ENCODE measurements at regions not wholly inside any gene's neighbourhood (a gene's known extent, or its start where the extent isn't known, plus 50 kb on each side); places are given as distances from the start of the nearest gene placed in this dataset.

DNA sequence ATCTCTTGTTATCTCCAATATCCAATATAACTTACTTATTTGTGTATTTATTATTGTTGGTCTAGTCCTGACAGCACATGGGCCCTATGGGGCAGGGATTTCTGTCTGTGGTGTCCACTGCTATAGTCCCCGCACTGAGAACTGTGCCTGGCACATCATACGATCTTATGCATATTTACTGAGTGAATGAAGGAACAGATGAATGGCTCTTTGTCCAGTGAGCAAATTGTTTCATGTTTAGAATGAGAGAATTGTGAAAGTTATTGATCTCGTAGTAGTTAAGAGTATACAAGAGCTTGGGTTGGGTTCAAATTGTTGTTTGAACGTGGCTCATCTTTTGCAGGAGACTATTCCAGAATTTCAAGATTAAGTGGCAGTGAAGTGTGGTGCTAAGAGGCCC lies 96.1 kb upstream of the SLC34A2 start:
- Histone ChIP-seq H3K4me1 (ENCODE audit: low read depth) (peaks cover 7% of the 10 kb centered on the region), H3K36me3 (ENCODE audit: low read depth) (no peaks in the 10 kb centered on the region), H3K4me3 (no peak overlapping the region), H3K9me3 (no peaks in the 10 kb centered on the region)
- intact Hi-C loops (cut with DNase I, micrococcal nuclease), result no loop called here
- DNase-seq, result no peak
- TF ChIP-seq, protein P1, sequence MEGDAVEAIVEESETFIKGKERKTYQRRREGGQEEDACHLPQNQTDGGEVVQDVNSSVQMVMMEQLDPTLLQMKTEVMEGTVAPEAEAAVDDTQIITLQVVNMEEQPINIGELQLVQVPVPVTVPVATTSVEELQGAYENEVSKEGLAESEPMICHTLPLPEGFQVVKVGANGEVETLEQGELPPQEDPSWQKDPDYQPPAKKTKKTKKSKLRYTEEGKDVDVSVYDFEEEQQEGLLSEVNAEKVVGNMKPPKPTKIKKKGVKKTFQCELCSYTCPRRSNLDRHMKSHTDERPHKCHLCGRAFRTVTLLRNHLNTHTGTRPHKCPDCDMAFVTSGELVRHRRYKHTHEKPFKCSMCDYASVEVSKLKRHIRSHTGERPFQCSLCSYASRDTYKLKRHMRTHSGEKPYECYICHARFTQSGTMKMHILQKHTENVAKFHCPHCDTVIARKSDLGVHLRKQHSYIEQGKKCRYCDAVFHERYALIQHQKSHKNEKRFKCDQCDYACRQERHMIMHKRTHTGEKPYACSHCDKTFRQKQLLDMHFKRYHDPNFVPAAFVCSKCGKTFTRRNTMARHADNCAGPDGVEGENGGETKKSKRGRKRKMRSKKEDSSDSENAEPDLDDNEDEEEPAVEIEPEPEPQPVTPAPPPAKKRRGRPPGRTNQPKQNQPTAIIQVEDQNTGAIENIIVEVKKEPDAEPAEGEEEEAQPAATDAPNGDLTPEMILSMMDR (IDR thresholded peaks at IDR 0.05), result no peak
- no peak for ATAC-seq

DNA sequence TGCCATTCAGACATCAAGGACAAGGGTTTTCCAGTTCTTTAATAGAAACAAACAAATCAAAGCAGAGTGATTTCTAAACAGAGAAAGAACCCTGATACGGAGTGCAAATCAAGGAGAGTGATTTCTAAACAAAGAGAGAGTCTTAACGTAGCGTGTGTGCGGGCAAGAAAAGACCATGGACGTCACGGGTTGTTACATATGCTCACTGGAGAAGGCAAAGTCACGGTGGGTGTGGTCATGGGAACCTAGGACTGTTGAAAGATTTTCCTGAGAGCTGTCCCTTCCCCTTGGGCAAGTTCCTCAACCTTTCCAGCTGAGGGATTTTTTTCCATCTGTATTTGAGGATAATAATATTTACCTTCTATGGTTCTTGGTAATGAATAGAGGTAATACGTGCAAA lies 95.0 kb upstream of the SLC34A2 start:
- ATAC-seq, result no peak
- H3K9me3 ChIP-seq, result no peaks in the 10 kb centered on the region
- DNase-seq, result no peak
- intact Hi-C loops (cut with DNase I, micrococcal nuclease), result no loop called here
- peaks cover 7% of the 10 kb centered on the region for H3K4me1 ChIP-seq (ENCODE audit: low read depth)
- TF ChIP-seq, protein P1 (IDR thresholded peaks at IDR 0.05), result no peak
- no peak overlapping the region for H3K4me3 ChIP-seq
- no peaks in the 10 kb centered on the region for H3K36me3 ChIP-seq (ENCODE audit: low read depth)

GRCh38 chr4:25563071-25563564 lies 92.5 kb upstream of the SLC34A2 start:
- H3K4me3 ChIP-seq, result no peak overlapping the region
- DNase-seq (peak in 1 of 3 donors; percentile 15), ATAC-seq (peak; percentile 66)
- intact Hi-C loops (cut with DNase I, micrococcal nuclease), result no loop called here
- H3K9me3 ChIP-seq, result no peaks in the 10 kb centered on the region
- peaks cover 7% of the 10 kb centered on the region for H3K4me1 ChIP-seq (ENCODE audit: low read depth)
- TF ChIP-seq, protein P1 (IDR thresholded peaks at IDR 0.05), result no peak
- no peaks in the 10 kb centered on the region for H3K36me3 ChIP-seq (ENCODE audit: low read depth)

- Histone ChIP-seq H3K4me1 (ENCODE audit: low read depth) (peaks cover 10% of the 10 kb centered on the region), H3K36me3 (ENCODE audit: low read depth) (no peaks in the 10 kb centered on the region), H3K9me3 (no peaks in the 10 kb centered on the region), H3K4me3 (no peak overlapping the region)
- TF ChIP-seq, protein P1 (IDR thresholded peaks at IDR 0.05), result no peak
- intact Hi-C loops (cut with DNase I, micrococcal nuclease), result no loop called here
- DNase-seq (no peak), ATAC-seq (no peak)
Measured at GRCh38 chr4:25564836-25565235, 90.8 kb upstream of the SLC34A2 start.

DNA sequence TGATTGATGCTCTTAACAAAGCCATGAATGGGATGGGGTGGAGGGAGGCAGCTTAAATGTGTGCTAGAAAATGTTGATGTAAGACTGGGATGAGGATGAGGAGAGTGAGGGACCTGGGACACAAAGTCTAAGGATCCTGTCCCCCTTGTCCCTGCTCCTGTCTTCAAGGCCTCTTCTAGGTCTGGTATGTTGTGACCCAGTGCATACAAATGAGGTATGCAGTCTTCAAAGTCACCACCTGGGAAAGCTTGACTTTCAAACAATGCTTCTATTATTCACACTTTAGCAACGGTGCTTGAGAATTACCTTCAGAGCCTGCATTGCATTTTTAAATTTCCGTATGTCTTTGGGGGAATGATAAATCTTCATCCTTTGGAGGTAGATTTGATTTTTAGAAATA lies 88.4 kb upstream of the SLC34A2 start:
- TF ChIP-seq, protein P1 (IDR thresholded peaks at IDR 0.05), result no peak
- H3K9me3 ChIP-seq, result no peaks in the 10 kb centered on the region
- no peak for DNase-seq
- no peak overlapping the region for H3K4me3 ChIP-seq
- no peak for ATAC-seq
- peaks cover 10% of the 10 kb centered on the region for H3K4me1 ChIP-seq (ENCODE audit: low read depth)
- no peaks in the 10 kb centered on the region for H3K36me3 ChIP-seq (ENCODE audit: low read depth)
- intact Hi-C loops (cut with DNase I, micrococcal nuclease), result no loop called here

DNA sequence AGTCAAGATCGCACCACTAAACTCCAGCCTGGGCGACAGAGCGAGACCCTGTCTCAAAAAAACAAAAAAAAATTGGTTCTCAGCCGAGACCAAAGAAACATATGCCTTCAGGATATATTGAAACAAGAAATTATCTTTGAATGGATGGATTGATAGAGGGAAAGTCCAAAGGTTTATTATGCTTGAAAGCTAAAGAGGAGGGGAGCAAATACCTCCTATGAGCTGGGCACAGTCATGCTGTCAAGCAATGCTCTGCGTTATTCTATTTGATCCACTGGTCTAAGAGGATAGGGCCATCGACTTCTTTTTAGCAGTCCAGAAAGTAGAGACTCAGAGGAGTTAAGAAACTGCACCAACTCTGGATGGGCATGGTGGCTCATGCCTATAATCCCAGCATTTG lies 85.9 kb upstream of the SLC34A2 start:
- Histone ChIP-seq H3K36me3 (ENCODE audit: low read depth) (no peaks in the 10 kb centered on the region), H3K4me3 (no peak overlapping the region), H3K9me3 (no peaks in the 10 kb centered on the region), H3K4me1 (ENCODE audit: low read depth) (peaks cover 3% of the 10 kb centered on the region)
- TF ChIP-seq, protein P1 (IDR thresholded peaks at IDR 0.05), result no peak
- ATAC-seq (peak; percentile 62), DNase-seq (no peak)
- intact Hi-C loops (cut with DNase I, micrococcal nuclease), result no loop called here
